GM23338 (cell line): ENCODE measurements at regions not wholly inside any gene's neighbourhood (a gene's known extent, or its start where the extent isn't known, plus 50 kb on each side); places are given as distances from the start of the nearest gene placed in this dataset.

Experiments used
- ATAC-seq: fragments of 200-7000 bp; cut with Tn5 transposase; 3 replicates; pipeline ENCODE4 v1.9.1; 2020
- DNase-seq: peaks from one replicate; pipeline ENCODE4 v3.0.0-alpha.2; 2015; ENCODE audit warnings: low spot score
- H2AFZ ChIP-seq: fragments of 200-600 bp; sonication (generic); 2 replicates; pipeline ENCODE4 v1.8.0; 2016; ENCODE audit warnings: antibody characterized with exemption, mild to moderate bottlenecking, moderate library complexity
- H3F3A ChIP-seq: fragments of 200-600 bp; sonication (generic); replicated peaks from 2 replicates; pipeline ENCODE4 v1.8.0; 2017; ENCODE audit warnings: antibody characterized with exemption, mixed run types, low read depth
- H3K27ac ChIP-seq: fragments of 200-600 bp; sonication (generic); 2 replicates; pipeline ENCODE4 v1.6.1; 2016; ENCODE audit warnings: low read depth
- H3K27me3 ChIP-seq: fragments of 200-600 bp; sonication (generic); 2 replicates; pipeline ENCODE4 v1.8.0; 2016; ENCODE audit warnings: mild to moderate bottlenecking, mixed run types, moderate library complexity; ENCODE audit not compliant: insufficient read depth
- H3K36me3 ChIP-seq: fragments of 200-600 bp; sonication (generic); 2 replicates; pipeline ENCODE4 v1.8.0; 2016; ENCODE audit warnings: mild to moderate bottlenecking; ENCODE audit not compliant: insufficient read depth
- H3K4me1 ChIP-seq: fragments of 200-600 bp; sonication (generic); 2 replicates; pipeline ENCODE4 v1.8.0; 2016; ENCODE audit warnings: mild to moderate bottlenecking, moderate library complexity; ENCODE audit not compliant: insufficient read depth
- H3K4me2 ChIP-seq: fragments of 200-600 bp; sonication (generic); 2 replicates; pipeline ENCODE4 v1.7.1; 2017; ENCODE audit warnings: mixed run types
- H3K4me3 ChIP-seq: fragments of 200-600 bp; sonication (generic); 2 replicates; pipeline ENCODE4 v1.6.1; 2016; ENCODE audit warnings: mixed run types
- H3K79me2 ChIP-seq: fragments of 200-600 bp; sonication (generic); replicated peaks from 2 replicates; pipeline ENCODE4 v1.8.0; 2017; ENCODE audit warnings: mild to moderate bottlenecking; ENCODE audit not compliant: insufficient read depth
- H3K9me2 ChIP-seq: fragments of 200-600 bp; sonication (generic); 2 replicates; pipeline ENCODE4 v1.8.0; 2017; ENCODE audit not compliant: insufficient read depth
- H4K20me1 ChIP-seq: fragments of 200-600 bp; sonication (generic); replicated peaks from 2 replicates; pipeline ENCODE4 v1.8.0; 2017; ENCODE audit warnings: mild to moderate bottlenecking; ENCODE audit not compliant: insufficient read depth
- H3K27ac Mint-ChIP-seq: 2 replicates; pipeline ENCODE4 v1.8.0; 2020; ENCODE audit warnings: inconsistent platforms, mild to moderate bottlenecking, moderate library complexity, mixed read lengths
- H3K27me3 Mint-ChIP-seq: 3 replicates; pipeline ENCODE4 v1.8.0; 2022; ENCODE audit warnings: low read depth, mild to moderate bottlenecking, moderate library complexity, mixed read lengths, inconsistent platforms; ENCODE audit not compliant: insufficient read depth, poor library complexity
- H3K36me3 Mint-ChIP-seq: 3 replicates; pipeline ENCODE4 v1.8.0; 2021; ENCODE audit warnings: low read depth, mild to moderate bottlenecking, inconsistent platforms, moderate library complexity, mixed read lengths
- H3K4me1 Mint-ChIP-seq: 3 replicates; pipeline ENCODE4 v1.8.0; 2020; ENCODE audit warnings: mild to moderate bottlenecking, inconsistent platforms, mixed read lengths
- H3K4me3 Mint-ChIP-seq: 3 replicates; pipeline ENCODE4 v1.8.0; 2021; ENCODE audit warnings: moderate library complexity, mild to moderate bottlenecking, inconsistent platforms, mixed read lengths
- H3K9me3 Mint-ChIP-seq: 3 replicates; pipeline ENCODE4 v1.8.0; 2020; ENCODE audit warnings: moderate library complexity, mild to moderate bottlenecking, inconsistent platforms, mixed read lengths
- CREB1 ChIP-seq: fragments of 250-450 bp; sonication (Bioruptor Pico); IDR thresholded peaks from 2 replicates; pipeline ENCODE4 v1.5.0; 2020; ENCODE audit warnings: low read depth, mild to moderate bottlenecking, moderate library complexity
- CTCF ChIP-seq, 2 experiments: fragments of 200-600 bp in 1 of 2; sonication (generic) in 1 of 2; conservative IDR thresholded peaks; 2 replicates each; pipeline versions ENCODE4 v1.5.1 to v1.6.1; 2016 to 2017; ENCODE audit warnings: antibody characterized with exemption in 2 of 2, low read depth in 2 of 2, mild to moderate bottlenecking in 2 of 2, moderate library complexity in 1 of 2
- ETS1 ChIP-seq: IDR thresholded peaks from 2 replicates; pipeline ENCODE4 v1.6.1; 2016; ENCODE audit warnings: antibody characterized with exemption
- EZH2 ChIP-seq: fragments of 200-600 bp; sonication (generic); IDR thresholded peaks from one replicate; pipeline ENCODE4 v1.8.0; 2017; ENCODE audit warnings: antibody characterized with exemption, mild to moderate bottlenecking, low read depth; ENCODE audit not compliant: unreplicated experiment
- EZH2phosphoT487 ChIP-seq: fragments of 200-600 bp; sonication (generic); IDR thresholded peaks from one replicate; pipeline ENCODE4 v1.8.1; 2018; ENCODE audit warnings: antibody characterized with exemption; ENCODE audit not compliant: unreplicated experiment
- JUNB ChIP-seq: IDR thresholded peaks from one replicate; pipeline ENCODE4 v1.6.1; 2016; ENCODE audit warnings: antibody characterized with exemption; ENCODE audit not compliant: unreplicated experiment
- NANOG ChIP-seq: IDR thresholded peaks from 2 replicates; pipeline ENCODE4 v1.6.1; 2016; ENCODE audit warnings: antibody characterized with exemption, borderline replicate concordance
- POLR2AphosphoS5 ChIP-seq: IDR thresholded peaks from 2 replicates; pipeline ENCODE4 v1.6.1; 2016; ENCODE audit warnings: antibody characterized with exemption, low read depth
- STAT1 ChIP-seq: IDR thresholded peaks from one replicate; pipeline ENCODE4 v1.6.1; 2016; ENCODE audit warnings: antibody characterized with exemption; ENCODE audit not compliant: unreplicated experiment
- ZNF114 ChIP-seq: fragments of 250-450 bp; sonication (Bioruptor Pico); IDR thresholded peaks from 2 replicates; pipeline ENCODE4 v1.5.0; 2020; ENCODE audit warnings: mild to moderate bottlenecking, moderate library complexity
- ZNF331 ChIP-seq: fragments of 250-450 bp; sonication (Bioruptor Pico); IDR thresholded peaks from 2 replicates; pipeline ENCODE4 v1.5.0; 2020; ENCODE audit warnings: low read depth, mild to moderate bottlenecking, moderate library complexity
- TF ChIP-seq, protein P1 (sequence below): fragments of 250-450 bp; sonication (Bioruptor Pico); IDR thresholded peaks from 2 replicates; pipeline ENCODE4 v1.5.0; 2020; ENCODE audit warnings: mild to moderate bottlenecking, moderate library complexity
- TF ChIP-seq, protein P2 (sequence below): IDR thresholded peaks from one replicate; pipeline ENCODE4 v1.6.1; 2018; ENCODE audit warnings: antibody characterized with exemption; ENCODE audit not compliant: unreplicated experiment

DNA sequence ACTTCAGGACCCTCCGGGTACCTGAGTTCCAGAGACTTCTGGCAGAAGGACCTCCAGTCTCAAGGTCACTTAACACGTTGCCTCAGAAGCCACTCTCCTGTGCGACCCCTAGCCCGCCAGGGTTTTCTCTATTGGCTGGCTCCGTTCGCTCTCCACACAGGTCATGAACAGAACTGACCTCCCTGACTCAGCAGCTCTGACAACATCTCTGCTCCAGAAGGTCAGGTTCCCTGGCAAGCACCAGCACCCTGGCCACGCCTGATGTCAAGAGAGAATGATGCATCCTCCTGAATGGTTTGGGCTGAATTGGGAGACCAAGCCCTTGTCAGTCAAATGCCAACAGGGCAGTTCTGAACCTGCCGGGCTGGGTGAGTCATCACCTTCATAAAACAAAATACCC lies 84.3 kb upstream of the TMEM45B start:
- H3K9me2 ChIP-seq = no peaks in the 10 kb centered on the region
- no peak overlapping the region for H3K4me3 Mint-ChIP-seq
- H3F3A ChIP-seq = no peaks in the 10 kb centered on the region
- no peaks in the 10 kb centered on the region for H4K20me1 ChIP-seq
- peaks cover 5% of the 10 kb centered on the region for H3K27me3 Mint-ChIP-seq
- H3K4me1 Mint-ChIP-seq = no peaks in the 10 kb centered on the region
- no peak overlapping the region for H2AFZ ChIP-seq
- H3K36me3 ChIP-seq = no peaks in the 10 kb centered on the region
- no peak overlapping the region for H3K4me2 ChIP-seq
- no peaks in the 10 kb centered on the region for H3K27me3 ChIP-seq
- DNase-seq (no peak), ATAC-seq (no peak)
- H3K4me3 ChIP-seq = no peak overlapping the region
- no peak overlapping the region for H3K27ac ChIP-seq
- no peaks in the 10 kb centered on the region for H3K4me1 ChIP-seq
- TF ChIP-seq, protein P1, sequence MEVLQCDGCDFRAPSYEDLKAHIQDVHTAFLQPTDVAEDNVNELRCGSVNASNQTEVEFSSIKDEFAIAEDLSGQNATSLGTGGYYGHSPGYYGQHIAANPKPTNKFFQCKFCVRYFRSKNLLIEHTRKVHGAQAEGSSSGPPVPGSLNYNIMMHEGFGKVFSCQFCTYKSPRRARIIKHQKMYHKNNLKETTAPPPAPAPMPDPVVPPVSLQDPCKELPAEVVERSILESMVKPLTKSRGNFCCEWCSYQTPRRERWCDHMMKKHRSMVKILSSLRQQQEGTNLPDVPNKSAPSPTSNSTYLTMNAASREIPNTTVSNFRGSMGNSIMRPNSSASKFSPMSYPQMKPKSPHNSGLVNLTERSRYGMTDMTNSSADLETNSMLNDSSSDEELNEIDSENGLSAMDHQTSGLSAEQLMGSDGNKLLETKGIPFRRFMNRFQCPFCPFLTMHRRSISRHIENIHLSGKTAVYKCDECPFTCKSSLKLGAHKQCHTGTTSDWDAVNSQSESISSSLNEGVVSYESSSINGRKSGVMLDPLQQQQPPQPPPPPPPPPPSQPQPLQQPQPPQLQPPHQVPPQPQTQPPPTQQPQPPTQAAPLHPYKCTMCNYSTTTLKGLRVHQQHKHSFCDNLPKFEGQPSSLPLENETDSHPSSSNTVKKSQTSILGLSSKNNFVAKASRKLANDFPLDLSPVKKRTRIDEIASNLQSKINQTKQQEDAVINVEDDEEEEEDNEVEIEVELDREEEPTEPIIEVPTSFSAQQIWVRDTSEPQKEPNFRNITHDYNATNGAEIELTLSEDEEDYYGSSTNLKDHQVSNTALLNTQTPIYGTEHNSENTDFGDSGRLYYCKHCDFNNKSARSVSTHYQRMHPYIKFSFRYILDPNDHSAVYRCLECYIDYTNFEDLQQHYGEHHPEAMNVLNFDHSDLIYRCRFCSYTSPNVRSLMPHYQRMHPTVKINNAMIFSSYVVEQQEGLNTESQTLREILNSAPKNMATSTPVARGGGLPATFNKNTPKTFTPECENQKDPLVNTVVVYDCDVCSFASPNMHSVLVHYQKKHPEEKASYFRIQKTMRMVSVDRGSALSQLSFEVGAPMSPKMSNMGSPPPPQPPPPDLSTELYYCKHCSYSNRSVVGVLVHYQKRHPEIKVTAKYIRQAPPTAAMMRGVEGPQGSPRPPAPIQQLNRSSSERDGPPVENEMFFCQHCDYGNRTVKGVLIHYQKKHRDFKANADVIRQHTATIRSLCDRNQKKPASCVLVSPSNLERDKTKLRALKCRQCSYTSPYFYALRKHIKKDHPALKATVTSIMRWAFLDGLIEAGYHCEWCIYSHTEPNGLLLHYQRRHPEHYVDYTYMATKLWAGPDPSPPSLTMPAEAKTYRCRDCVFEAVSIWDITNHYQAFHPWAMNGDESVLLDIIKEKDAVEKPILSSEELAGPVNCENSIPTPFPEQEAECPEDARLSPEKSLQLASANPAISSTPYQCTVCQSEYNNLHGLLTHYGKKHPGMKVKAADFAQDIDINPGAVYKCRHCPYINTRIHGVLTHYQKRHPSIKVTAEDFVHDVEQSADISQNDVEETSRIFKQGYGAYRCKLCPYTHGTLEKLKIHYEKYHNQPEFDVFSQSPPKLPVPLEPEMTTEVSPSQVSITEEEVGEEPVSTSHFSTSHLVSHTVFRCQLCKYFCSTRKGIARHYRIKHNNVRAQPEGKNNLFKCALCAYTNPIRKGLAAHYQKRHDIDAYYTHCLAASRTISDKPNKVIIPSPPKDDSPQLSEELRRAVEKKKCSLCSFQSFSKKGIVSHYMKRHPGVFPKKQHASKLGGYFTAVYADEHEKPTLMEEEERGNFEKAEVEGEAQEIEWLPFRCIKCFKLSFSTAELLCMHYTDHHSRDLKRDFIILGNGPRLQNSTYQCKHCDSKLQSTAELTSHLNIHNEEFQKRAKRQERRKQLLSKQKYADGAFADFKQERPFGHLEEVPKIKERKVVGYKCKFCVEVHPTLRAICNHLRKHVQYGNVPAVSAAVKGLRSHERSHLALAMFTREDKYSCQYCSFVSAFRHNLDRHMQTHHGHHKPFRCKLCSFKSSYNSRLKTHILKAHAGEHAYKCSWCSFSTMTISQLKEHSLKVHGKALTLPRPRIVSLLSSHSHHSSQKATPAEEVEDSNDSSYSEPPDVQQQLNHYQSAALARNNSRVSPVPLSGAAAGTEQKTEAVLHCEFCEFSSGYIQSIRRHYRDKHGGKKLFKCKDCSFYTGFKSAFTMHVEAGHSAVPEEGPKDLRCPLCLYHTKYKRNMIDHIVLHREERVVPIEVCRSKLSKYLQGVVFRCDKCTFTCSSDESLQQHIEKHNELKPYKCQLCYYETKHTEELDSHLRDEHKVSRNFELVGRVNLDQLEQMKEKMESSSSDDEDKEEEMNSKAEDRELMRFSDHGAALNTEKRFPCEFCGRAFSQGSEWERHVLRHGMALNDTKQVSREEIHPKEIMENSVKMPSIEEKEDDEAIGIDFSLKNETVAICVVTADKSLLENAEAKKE (CRISPR knock-in tag) = no peak
- TF ChIP-seq ETS1 = no peak
- TF ChIP-seq CREB1 (CRISPR knock-in tag) = no peak
- TF ChIP-seq STAT1 = no peak
- no peak for TF ChIP-seq ZNF331 (CRISPR knock-in tag)
- no peak for TF ChIP-seq EZH2phosphoT487
- no peak for TF ChIP-seq JUNB
- no peak for TF ChIP-seq CTCF (conservative IDR thresholded peaks at IDR 0.05; ENCODE audit: low read depth in 2 of 2)
- TF ChIP-seq ZNF114 (CRISPR knock-in tag) = no peak
- TF ChIP-seq NANOG = no peak
- no peak for TF ChIP-seq POLR2AphosphoS5
- no peak for TF ChIP-seq EZH2
- TF ChIP-seq, protein P2, sequence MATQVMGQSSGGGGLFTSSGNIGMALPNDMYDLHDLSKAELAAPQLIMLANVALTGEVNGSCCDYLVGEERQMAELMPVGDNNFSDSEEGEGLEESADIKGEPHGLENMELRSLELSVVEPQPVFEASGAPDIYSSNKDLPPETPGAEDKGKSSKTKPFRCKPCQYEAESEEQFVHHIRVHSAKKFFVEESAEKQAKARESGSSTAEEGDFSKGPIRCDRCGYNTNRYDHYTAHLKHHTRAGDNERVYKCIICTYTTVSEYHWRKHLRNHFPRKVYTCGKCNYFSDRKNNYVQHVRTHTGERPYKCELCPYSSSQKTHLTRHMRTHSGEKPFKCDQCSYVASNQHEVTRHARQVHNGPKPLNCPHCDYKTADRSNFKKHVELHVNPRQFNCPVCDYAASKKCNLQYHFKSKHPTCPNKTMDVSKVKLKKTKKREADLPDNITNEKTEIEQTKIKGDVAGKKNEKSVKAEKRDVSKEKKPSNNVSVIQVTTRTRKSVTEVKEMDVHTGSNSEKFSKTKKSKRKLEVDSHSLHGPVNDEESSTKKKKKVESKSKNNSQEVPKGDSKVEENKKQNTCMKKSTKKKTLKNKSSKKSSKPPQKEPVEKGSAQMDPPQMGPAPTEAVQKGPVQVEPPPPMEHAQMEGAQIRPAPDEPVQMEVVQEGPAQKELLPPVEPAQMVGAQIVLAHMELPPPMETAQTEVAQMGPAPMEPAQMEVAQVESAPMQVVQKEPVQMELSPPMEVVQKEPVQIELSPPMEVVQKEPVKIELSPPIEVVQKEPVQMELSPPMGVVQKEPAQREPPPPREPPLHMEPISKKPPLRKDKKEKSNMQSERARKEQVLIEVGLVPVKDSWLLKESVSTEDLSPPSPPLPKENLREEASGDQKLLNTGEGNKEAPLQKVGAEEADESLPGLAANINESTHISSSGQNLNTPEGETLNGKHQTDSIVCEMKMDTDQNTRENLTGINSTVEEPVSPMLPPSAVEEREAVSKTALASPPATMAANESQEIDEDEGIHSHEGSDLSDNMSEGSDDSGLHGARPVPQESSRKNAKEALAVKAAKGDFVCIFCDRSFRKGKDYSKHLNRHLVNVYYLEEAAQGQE = no peak
- H3K36me3 Mint-ChIP-seq = no peaks in the 10 kb centered on the region
- H3K79me2 ChIP-seq = no peaks in the 10 kb centered on the region
- H3K27ac Mint-ChIP-seq = no peak overlapping the region
- H3K9me3 Mint-ChIP-seq = no peaks in the 10 kb centered on the region
